ENCODE measurements at regions not wholly inside any gene's neighbourhood (a gene's known extent, or its start where the extent isn't known, plus 50 kb on each side); places are given as distances from the start of the nearest gene placed in this dataset.

GRCh38 chr12:77615332-77615731 is 215.4 kb upstream of the NAV3 start:
- H3K36me3 ChIP-seq (ENCODE audit: insufficient read depth, low read length) = no peaks in the 10 kb centered on the region
- ATAC-seq (ENCODE audit: poor library complexity) (no peak), DNase-seq (no peak)
- ChIA-PET CTCF (no interaction called here), POLR2A (no interaction called here)
- intact Hi-C loops (cut with DNase I, micrococcal nuclease) = no loop called here
- no peaks in the 10 kb centered on the region for H3K27me3 ChIP-seq (ENCODE audit: control insufficient read depth in 1 of 2, insufficient read depth in 2 of 2, low read length in 2 of 2)
- H3K27ac ChIP-seq (ENCODE audit: low read depth in 1 of 2, low read length in 2 of 2) = no peak overlapping the region
- Mint-ChIP-seq H3K36me3 (ENCODE audit: low read depth) (no peaks in the 10 kb centered on the region), H3K27me3 (no peaks in the 10 kb centered on the region), H3K4me1 (ENCODE audit: low read depth) (no peaks in the 10 kb centered on the region), H3K9me3 (peaks cover 9% of the 10 kb centered on the region), H3K27ac (no peak overlapping the region), H3K4me3 (no peak overlapping the region)
- no peak overlapping the region for H3K4me3 ChIP-seq (ENCODE audit: low read length)
- no peaks in the 10 kb centered on the region for H3K4me1 ChIP-seq (ENCODE audit: insufficient read depth, low read length)
- no peak for TF ChIP-seq CTCF (IDR thresholded peaks at IDR 0.05)
- H3K9me3 ChIP-seq (ENCODE audit: control insufficient read depth in 1 of 2, insufficient read depth in 1 of 2, low read length in 2 of 2) = no peaks in the 10 kb centered on the region

GRCh38 chr12:77613411-77613810 is 217.3 kb upstream of the NAV3 start:
- Mint-ChIP-seq H3K4me3 (no peak overlapping the region), H3K36me3 (ENCODE audit: low read depth) (no peaks in the 10 kb centered on the region), H3K4me1 (ENCODE audit: low read depth) (no peaks in the 10 kb centered on the region), H3K27me3 (no peaks in the 10 kb centered on the region), H3K27ac (no peak overlapping the region), H3K9me3 (peaks cover 9% of the 10 kb centered on the region)
- no peak for TF ChIP-seq CTCF (IDR thresholded peaks at IDR 0.05)
- Histone ChIP-seq H3K36me3 (ENCODE audit: insufficient read depth, low read length) (no peaks in the 10 kb centered on the region), H3K27me3 (ENCODE audit: control insufficient read depth in 1 of 2, insufficient read depth in 2 of 2, low read length in 2 of 2) (no peaks in the 10 kb centered on the region), H3K27ac (ENCODE audit: low read depth in 1 of 2, low read length in 2 of 2) (no peak overlapping the region), H3K9me3 (ENCODE audit: control insufficient read depth in 1 of 2, insufficient read depth in 1 of 2, low read length in 2 of 2) (no peaks in the 10 kb centered on the region), H3K4me3 (ENCODE audit: low read length) (no peak overlapping the region), H3K4me1 (ENCODE audit: insufficient read depth, low read length) (no peaks in the 10 kb centered on the region)
- DNase-seq (no peak), ATAC-seq (ENCODE audit: poor library complexity) (no peak)
- ChIA-PET POLR2A (no interaction called here), CTCF (no interaction called here)
- intact Hi-C loops (cut with DNase I, micrococcal nuclease) = no loop called here

DNA sequence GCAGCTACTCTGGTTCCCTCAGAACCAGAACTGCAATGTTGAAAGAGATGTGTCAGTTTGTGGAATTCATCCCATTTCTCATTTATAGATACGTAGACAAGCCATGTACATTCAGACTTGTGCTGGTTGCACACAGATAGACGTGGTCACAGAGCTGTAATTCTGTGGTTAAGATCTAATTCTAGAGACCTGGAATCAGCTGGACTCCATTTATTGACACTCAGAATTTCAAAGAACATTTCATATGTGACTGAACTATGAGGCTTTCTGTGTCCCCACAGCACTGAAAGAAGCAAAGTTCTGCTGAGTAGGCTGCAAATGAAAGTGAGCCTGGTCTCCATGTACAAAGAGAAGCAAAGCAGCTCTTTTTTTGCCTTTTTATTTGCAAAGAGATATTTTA is 220.2 kb upstream of the NAV3 start:
- no peaks in the 10 kb centered on the region for H3K4me1 ChIP-seq (ENCODE audit: insufficient read depth, low read length)
- TF ChIP-seq CTCF (IDR thresholded peaks at IDR 0.05) = no peak
- no peaks in the 10 kb centered on the region for H3K9me3 ChIP-seq (ENCODE audit: control insufficient read depth in 1 of 2, insufficient read depth in 1 of 2, low read length in 2 of 2)
- no peaks in the 10 kb centered on the region for H3K27me3 Mint-ChIP-seq
- H3K4me3 Mint-ChIP-seq = no peak overlapping the region
- DNase-seq (no peak), ATAC-seq (ENCODE audit: poor library complexity) (no peak)
- H3K4me1 Mint-ChIP-seq (ENCODE audit: low read depth) = no peaks in the 10 kb centered on the region
- no peak overlapping the region for H3K27ac Mint-ChIP-seq
- no peaks in the 10 kb centered on the region for H3K36me3 Mint-ChIP-seq (ENCODE audit: low read depth)
- POLR2A ChIA-PET = no interaction called here
- no peaks in the 10 kb centered on the region for H3K27me3 ChIP-seq (ENCODE audit: control insufficient read depth in 1 of 2, insufficient read depth in 2 of 2, low read length in 2 of 2)
- CTCF ChIA-PET = no interaction called here
- intact Hi-C loops (cut with DNase I, micrococcal nuclease) = no loop called here
- peaks cover 3% of the 10 kb centered on the region for H3K9me3 Mint-ChIP-seq
- no peak overlapping the region for H3K27ac ChIP-seq (ENCODE audit: low read depth in 1 of 2, low read length in 2 of 2)
- H3K36me3 ChIP-seq (ENCODE audit: insufficient read depth, low read length) = no peaks in the 10 kb centered on the region
- H3K4me3 ChIP-seq (ENCODE audit: low read length) = no peak overlapping the region

Data from CD4-positive, alpha-beta T cell (primary cell).